K562 (cell line): ENCODE measurements at regions not wholly inside any gene's neighbourhood (a gene's known extent, or its start where the extent isn't known, plus 50 kb on each side); places are given as distances from the start of the nearest gene placed in this dataset.

Experiments used
- CHD7 ChIP-seq: fragments of 200-600 bp; sonication (generic); IDR thresholded peaks from one replicate; pipeline ENCODE4 v1.6.1; 2012; ENCODE audit warnings: mild to moderate bottlenecking, low read depth, low read length, inconsistent platforms
- CTCFL ChIP-seq: IDR thresholded peaks from 2 replicates; pipeline ENCODE4 v1.6.1; 2011; ENCODE audit warnings: borderline replicate concordance, low read depth, mild to moderate bottlenecking, moderate library complexity, low read length; ENCODE audit not compliant: insufficient read depth, poor library complexity, severe bottlenecking
- MAFK ChIP-seq: IDR thresholded peaks from 2 replicates; pipeline ENCODE4 v1.6.1; 2011; ENCODE audit warnings: low read length, improper control_type of control experiment
- MIER1 ChIP-seq: fragments of 450-650 bp; IDR thresholded peaks from 2 replicates; pipeline ENCODE4 v1.6.1; 2016; ENCODE audit warnings: antibody characterized with exemption, mild to moderate bottlenecking, low read depth
- NEUROD1 ChIP-seq: fragments of 150-350 bp; IDR thresholded peaks from 2 replicates; pipeline ENCODE4 v1.6.1; 2014; ENCODE audit warnings: borderline replicate concordance, low read length, low read depth; ENCODE audit not compliant: partially characterized antibody
- SOX6 ChIP-seq: fragments of 450-650 bp; IDR thresholded peaks from 2 replicates; pipeline ENCODE4 v1.6.1; 2014; ENCODE audit warnings: mild to moderate bottlenecking
- SUPT5H ChIP-seq: fragments of 450-650 bp; IDR thresholded peaks from 2 replicates; pipeline ENCODE4 v1.6.1; 2016
- TAF7 ChIP-seq: fragments of 450-650 bp; IDR thresholded peaks from 2 replicates; pipeline ENCODE4 v1.6.1; 2016; ENCODE audit warnings: missing genetic modification characterization, missing compliant biosample characterization
- TCF7 ChIP-seq: sonication (generic); IDR thresholded peaks from 2 replicates; pipeline ENCODE4 v1.6.1; 2016; ENCODE audit warnings: antibody characterized with exemption, borderline replicate concordance

- no peak for TF ChIP-seq CHD7
- no peak for TF ChIP-seq NEUROD1
- no peak for TF ChIP-seq TAF7
- TF ChIP-seq TCF7 = no peak
- no peak for TF ChIP-seq MIER1
- TF ChIP-seq SUPT5H = no peak
- TF ChIP-seq CTCFL = no peak
- TF ChIP-seq MAFK = no peak
- no peak for TF ChIP-seq SOX6
- TF ChIP-seq, all 486 proteins: peak for 0
Observed at GRCh38 chr5:104139840-104140239, 577.3 kb upstream of the NUDT12 start (continued).
